Keratinocyte (primary cell): ENCODE measurements at regions not wholly inside any gene's neighbourhood (a gene's known extent, or its start where the extent isn't known, plus 50 kb on each side); places are given as distances from the start of the nearest gene placed in this dataset.

ENCODE experiments used
- DNase-seq: peaks from one replicate; pipeline ENCODE4 v3.0.0-alpha.2; 2011; ENCODE audit warnings: low read depth, missing footprints, low spot score
- FAIRE-seq: peaks from 2 replicates; lab custom pipeline; 2011; peaks lifted over from hg19 to GRCh38; lab: Jason Lieb, UNC
- H2AFZ ChIP-seq: 2 replicates; pipeline ENCODE4 v1.6.0; 2012; ENCODE audit warnings: low read length, control low read depth, inconsistent platforms; ENCODE audit not compliant: control insufficient read depth
- H3K27ac ChIP-seq: 2 replicates; pipeline ENCODE4 v1.5.1; 2011; ENCODE audit warnings: low read length; ENCODE audit not compliant: control insufficient read depth, insufficient read depth
- H3K27me3 ChIP-seq: 3 replicates; pipeline ENCODE4 v1.6.0; 2011; ENCODE audit warnings: low read length; ENCODE audit not compliant: control insufficient read depth, insufficient read depth; ENCODE audit errors: extremely low read depth
- H3K36me3 ChIP-seq, 2 experiments: 2 replicates in 1 of 2; 3 replicates in 1 of 2; pipeline ENCODE4 v1.5.1; 2011; ENCODE audit warnings: low read length in 2 of 2, mild to moderate bottlenecking in 1 of 2; ENCODE audit not compliant: control insufficient read depth in 2 of 2, insufficient read depth in 2 of 2; ENCODE audit errors: extremely low read depth in 1 of 2
- H3K4me1 ChIP-seq: 3 replicates; pipeline ENCODE4 v1.5.1; 2011; ENCODE audit warnings: low read length; ENCODE audit not compliant: control insufficient read depth, insufficient read depth; ENCODE audit errors: extremely low read depth
- H3K4me2 ChIP-seq: 3 replicates; pipeline ENCODE4 v1.6.0; 2011; ENCODE audit warnings: low read depth, low read length; ENCODE audit not compliant: control insufficient read depth, insufficient read depth; ENCODE audit errors: extremely low read depth
- H3K4me3 ChIP-seq, 3 experiments: fragments of 200-600 bp in 1 of 3; sonication (generic) in 1 of 3; 2 replicates in 2 of 3; 3 replicates in 1 of 3; pipeline ENCODE4 v1.5.1; 2011 to 2016; ENCODE audit warnings: low read length in 3 of 3, mild to moderate bottlenecking in 3 of 3, control low read depth in 2 of 3, inconsistent platforms in 1 of 3, low read depth in 1 of 3, mixed read lengths in 1 of 3, mixed run types in 1 of 3, moderate library complexity in 1 of 3; ENCODE audit not compliant: control insufficient read depth in 2 of 3, insufficient read depth in 2 of 3; ENCODE audit errors: extremely low read depth in 1 of 3
- H3K79me2 ChIP-seq: 2 replicates; pipeline ENCODE4 v1.6.0; 2012; ENCODE audit warnings: low read length; ENCODE audit not compliant: control insufficient read depth, insufficient read depth
- H3K9ac ChIP-seq: 3 replicates; pipeline ENCODE4 v1.6.0; 2011; ENCODE audit warnings: low read length; ENCODE audit not compliant: control insufficient read depth, insufficient read depth; ENCODE audit errors: extremely low read depth
- H3K9me1 ChIP-seq: 3 replicates; pipeline ENCODE4 v1.6.0; 2011; ENCODE audit warnings: low read length; ENCODE audit not compliant: control insufficient read depth, insufficient read depth; ENCODE audit errors: extremely low read depth
- H3K9me3 ChIP-seq: 2 replicates; pipeline ENCODE4 v1.5.1; 2012; ENCODE audit warnings: low read depth, low read length; ENCODE audit not compliant: control insufficient read depth
- H4K20me1 ChIP-seq: 3 replicates; pipeline ENCODE4 v1.6.0; 2011; ENCODE audit warnings: low read length; ENCODE audit not compliant: control insufficient read depth, insufficient read depth; ENCODE audit errors: extremely low read depth
- CTCF ChIP-seq, 3 experiments: IDR thresholded peaks in 1 of 3; conservative IDR thresholded peaks in 1 of 3; optimal IDR thresholded peaks in 1 of 3; 2 replicates in 2 of 3; 3 replicates in 1 of 3; pipeline versions ENCODE3 to v1.5.1; 2011; ENCODE audit warnings: low read length in 3 of 3, mild to moderate bottlenecking in 3 of 3, moderate library complexity in 2 of 3, control low read depth in 1 of 3, inconsistent platforms in 1 of 3; ENCODE audit not compliant: insufficient read depth in 2 of 3; ENCODE audit errors: extremely low read depth in 1 of 3
- EZH2 ChIP-seq: IDR thresholded peaks from one replicate; pipeline ENCODE4 v1.6.1; 2012; ENCODE audit warnings: inconsistent platforms, mild to moderate bottlenecking, low read length, moderate library complexity
- dilution Hi-C: fragments of 300-500 bp; cut with MboI; formaldehyde crosslinking; loops from one replicate; pipeline ENCODE4 v1.7.0; 2020; ENCODE audit warnings: low sequenced_read_pairs; ENCODE audit not compliant: extremely low pct_ligation_motif_present

GRCh38 chr22:49666146-49666809 lies 161.4 kb downstream of the BRD1 start:
- Histone ChIP-seq H3K79me2 (no peaks in the 10 kb centered on the region), H3K4me1 (no peaks in the 10 kb centered on the region), H3K27ac (no peak overlapping the region), H2AFZ (no peak overlapping the region), H3K9me3 (peaks cover 5% of the 10 kb centered on the region), H3K4me2 (no peak overlapping the region), H3K4me3 (no peak overlapping the region), H4K20me1 (no peaks in the 10 kb centered on the region), H3K27me3 (peaks cover 9% of the 10 kb centered on the region), H3K36me3 (no peaks in the 10 kb centered on the region), H3K9ac (no peak overlapping the region), H3K9me1 (no peaks in the 10 kb centered on the region)
- dilution Hi-C loops = no loop called here
- FAIRE-seq = no peak
- DNase-seq = no peak
- TF ChIP-seq EZH2 (no peak), CTCF (optimal IDR thresholded peaks at IDR 0.05 in 1 of 3, IDR thresholded peaks at IDR 0.05 in 1 of 3, conservative IDR thresholded peaks at IDR 0.05 in 1 of 3; ENCODE audit: extremely low read depth in 1 of 3, insufficient read depth in 2 of 3, low read length in 3 of 3) (no peak)

GRCh38 chr22:49664891-49665290 lies 162.8 kb downstream of the BRD1 start:
- Histone ChIP-seq H3K9me3 (peaks cover 5% of the 10 kb centered on the region), H3K36me3 (no peaks in the 10 kb centered on the region), H3K4me2 (no peak overlapping the region), H3K4me1 (no peaks in the 10 kb centered on the region), H2AFZ (no peak overlapping the region), H3K4me3 (no peak overlapping the region), H4K20me1 (no peaks in the 10 kb centered on the region), H3K9ac (no peak overlapping the region), H3K79me2 (no peaks in the 10 kb centered on the region), H3K27me3 (no peaks in the 10 kb centered on the region), H3K27ac (no peak overlapping the region), H3K9me1 (no peaks in the 10 kb centered on the region)
- dilution Hi-C loops = no loop called here
- no peak for DNase-seq
- FAIRE-seq = no peak
- TF ChIP-seq CTCF (optimal IDR thresholded peaks at IDR 0.05 in 1 of 3, IDR thresholded peaks at IDR 0.05 in 1 of 3, conservative IDR thresholded peaks at IDR 0.05 in 1 of 3; ENCODE audit: extremely low read depth in 1 of 3, insufficient read depth in 2 of 3, low read length in 3 of 3) (no peak), EZH2 (no peak)
